H1 (cell line): ENCODE measurements at regions not wholly inside any gene's neighbourhood (a gene's known extent, or its start where the extent isn't known, plus 50 kb on each side); places are given as distances from the start of the nearest gene placed in this dataset.

Source experiments
- CTCF ChIA-PET: fragments of 300-600 bp; sonication (Branson Sonifier 250); formaldehyde crosslinking; loops from one replicate; lab custom pipeline; 2021; ENCODE audit not compliant: partially characterized antibody; lab: Charles Lee
- POLR2A ChIA-PET: fragments of 300-600 bp; sonication (Branson Sonifier 250); formaldehyde crosslinking; loops from one replicate; lab custom pipeline; 2021; ENCODE audit warnings: inconsistent platforms; ENCODE audit not compliant: partially characterized antibody; lab: Charles Lee
- DNase-seq, 2 experiments: peaks; one replicate each; pipeline versions ENCODE4 v3.0.0 to v3.0.0-alpha.2; 2010 to 2022; ENCODE audit warnings: low spot score in 2 of 2, low read depth in 1 of 2, mixed read lengths in 1 of 2
- FAIRE-seq: peaks from 2 replicates; lab custom pipeline; 2011; peaks lifted over from hg19 to GRCh38; lab: Jason Lieb, UNC
- H2AFZ ChIP-seq: 2 replicates; pipeline ENCODE4 v1.8.1; 2012; ENCODE audit warnings: low read length, inconsistent platforms
- H2AK5ac ChIP-seq: 2 replicates; pipeline ENCODE4 v1.6.1; 2013; ENCODE audit warnings: low read depth, low read length
- H2BK120ac ChIP-seq: replicated peaks from 2 replicates; pipeline ENCODE3; 2013; ENCODE audit warnings: low read depth, low read length, inconsistent platforms
- H2BK12ac ChIP-seq: 2 replicates; pipeline ENCODE4 v1.6.1; 2013; ENCODE audit warnings: low read depth, low read length
- H2BK15ac ChIP-seq: 2 replicates; pipeline ENCODE4 v1.6.1; 2013; ENCODE audit warnings: low read length
- H2BK20ac ChIP-seq: 2 replicates; pipeline ENCODE4 v1.6.1; 2013; ENCODE audit warnings: low read length
- H2BK5ac ChIP-seq: 2 replicates; pipeline ENCODE4 v1.6.1; 2013; ENCODE audit warnings: low read depth, low read length
- H3K14ac ChIP-seq: 2 replicates; pipeline ENCODE4 v1.6.1; 2013; ENCODE audit warnings: inconsistent platforms; ENCODE audit not compliant: insufficient read length
- H3K18ac ChIP-seq: 2 replicates; pipeline ENCODE4 v1.6.1; 2013; ENCODE audit warnings: low read length; ENCODE audit errors: extremely low read depth
- H3K23ac ChIP-seq: 2 replicates; pipeline ENCODE4 v1.6.1; 2013; ENCODE audit warnings: inconsistent platforms; ENCODE audit not compliant: insufficient read length
- H3K23me2 ChIP-seq: 2 replicates; pipeline ENCODE4 v1.6.1; 2013; ENCODE audit warnings: low read depth, low read length
- H3K27ac ChIP-seq: 2 replicates; pipeline ENCODE4 v1.6.1; 2011; ENCODE audit warnings: low read depth, low read length, inconsistent platforms
- H3K27me3 ChIP-seq, 4 experiments: replicated peaks in 1 of 4; 1 replicate in 1 of 4; 2 replicates in 3 of 4; pipeline versions ENCODE4 v1.6.1 to v1.8.1; 2011 to 2013; ENCODE audit warnings: low read length in 3 of 4, mild to moderate bottlenecking in 3 of 4, inconsistent platforms in 2 of 4, mixed read lengths in 2 of 4, moderate library complexity in 1 of 4; ENCODE audit not compliant: control insufficient read depth in 3 of 4, insufficient read depth in 3 of 4; ENCODE audit errors: extremely low read depth in 1 of 4
- H3K36me3 ChIP-seq, 4 experiments: 2 replicates each; pipeline versions ENCODE4 v1.6.1 to v1.8.1; 2011 to 2013; ENCODE audit warnings: mild to moderate bottlenecking in 4 of 4, low read length in 3 of 4, moderate library complexity in 2 of 4, control low read depth in 1 of 4, inconsistent platforms in 1 of 4; ENCODE audit not compliant: insufficient read depth in 4 of 4, control insufficient read depth in 2 of 4
- H3K4ac ChIP-seq: replicated peaks from 2 replicates; pipeline ENCODE3; 2013; ENCODE audit warnings: low read length, low read depth, mixed read lengths, inconsistent platforms; ENCODE audit not compliant: insufficient read length
- H3K4me1 ChIP-seq, 4 experiments: replicated peaks in 1 of 4; 1 replicate in 1 of 4; 2 replicates in 3 of 4; pipeline versions ENCODE4 v1.6.1 to v1.8.1; 2011 to 2013; ENCODE audit warnings: low read length in 3 of 4, inconsistent platforms in 2 of 4, mixed read lengths in 1 of 4; ENCODE audit not compliant: insufficient read depth in 4 of 4, control insufficient read depth in 3 of 4
- H3K4me2 ChIP-seq, 2 experiments: 2 replicates each; pipeline versions ENCODE4 v1.6.1 to v1.8.1; 2011 to 2013; ENCODE audit warnings: low read depth in 2 of 2, low read length in 2 of 2, control low read depth in 1 of 2, inconsistent platforms in 1 of 2, mild to moderate bottlenecking in 1 of 2; ENCODE audit not compliant: insufficient read depth in 1 of 2
- H3K4me3 ChIP-seq, 4 experiments: fragments of 200-600, 300-600 bp in 1 of 4; sonication (generic), shearing (Covaris generic), sonication (Bioruptor Twin) in 1 of 4; 2 replicates each; pipeline versions ENCODE4 v1.5.1 to v1.8.1; 2011 to 2016; ENCODE audit warnings: low read length in 4 of 4, low read depth in 3 of 4, control low read depth in 2 of 4, inconsistent platforms in 2 of 4, mild to moderate bottlenecking in 2 of 4, mixed read lengths in 1 of 4, moderate library complexity in 1 of 4; ENCODE audit not compliant: insufficient read depth in 2 of 4; ENCODE audit errors: extremely low read depth in 1 of 4
- H3K56ac ChIP-seq: replicated peaks from 2 replicates; pipeline ENCODE3; 2013; ENCODE audit warnings: low read depth, mild to moderate bottlenecking, mixed read lengths, low read length, inconsistent platforms; ENCODE audit not compliant: insufficient read length
- H3K79me1 ChIP-seq: 2 replicates; pipeline ENCODE4 v1.6.1; 2013; ENCODE audit warnings: low read depth, low read length, control low read depth
- H3K79me2 ChIP-seq, 2 experiments: 2 replicates each; pipeline versions ENCODE4 v1.6.1 to v1.8.1; 2012 to 2013; ENCODE audit warnings: low read length in 2 of 2, mild to moderate bottlenecking in 2 of 2, inconsistent platforms in 1 of 2; ENCODE audit not compliant: insufficient read depth in 2 of 2, control insufficient read depth in 1 of 2
- H3K9ac ChIP-seq, 4 experiments: replicated peaks in 1 of 4; 1 replicate in 1 of 4; 2 replicates in 3 of 4; pipeline versions ENCODE4 v1.6.1 to v1.8.1; 2011 to 2013; ENCODE audit warnings: low read depth in 3 of 4, low read length in 3 of 4, control low read depth in 2 of 4, mild to moderate bottlenecking in 2 of 4, moderate library complexity in 2 of 4, inconsistent platforms in 1 of 4; ENCODE audit errors: extremely low read depth in 1 of 4
- H3K9me3 ChIP-seq, 2 experiments: 2 replicates each; pipeline versions ENCODE4 v1.6.1 to v1.8.1; 2012 to 2013; ENCODE audit warnings: mild to moderate bottlenecking in 2 of 2, moderate library complexity in 2 of 2, control low read depth in 1 of 2, inconsistent platforms in 1 of 2, low read depth in 1 of 2, low read length in 1 of 2, mixed read lengths in 1 of 2; ENCODE audit not compliant: insufficient read depth in 2 of 2
- H4K20me1 ChIP-seq, 2 experiments: replicated peaks in 1 of 2; 2 replicates each; pipeline versions ENCODE3 to v1.8.1; 2011 to 2013; ENCODE audit warnings: inconsistent platforms in 2 of 2, low read length in 2 of 2, mild to moderate bottlenecking in 1 of 2; ENCODE audit not compliant: insufficient read depth in 2 of 2, control insufficient read depth in 1 of 2
- H4K5ac ChIP-seq: 2 replicates; pipeline ENCODE4 v1.6.1; 2013; ENCODE audit warnings: low read length, low read depth, mixed read lengths, inconsistent platforms; ENCODE audit not compliant: insufficient read length
- H4K8ac ChIP-seq: 2 replicates; pipeline ENCODE4 v1.8.0; 2013; ENCODE audit warnings: mild to moderate bottlenecking, moderate library complexity, low read length, inconsistent platforms; ENCODE audit not compliant: insufficient read depth; ENCODE audit errors: extremely low read depth
- H4K91ac ChIP-seq: replicated peaks from 2 replicates; pipeline ENCODE3; 2013; ENCODE audit warnings: low read length, mixed read lengths, inconsistent platforms; ENCODE audit not compliant: insufficient read length
- SP4 ChIP-seq: IDR thresholded peaks from 2 replicates; pipeline ENCODE4 v1.6.1; 2012; ENCODE audit warnings: low read length, inconsistent platforms
- WGBS, 2 experiments: shearing (Covaris generic) in 1 of 2; methylation state at CpG; one replicate each; pipeline versions ENCODE4 v1.1.6 to v1.1.7; 2013 to 2015; ENCODE audit warnings: low lambda C conversion rate in 2 of 2, mixed read lengths in 2 of 2, inconsistent platforms in 1 of 2, low coverage in 1 of 2, missing lambda C conversion rate in 1 of 2; ENCODE audit not compliant: insufficient replicate concordance in 2 of 2, insufficient coverage in 1 of 2, insufficient read length in 1 of 2; ENCODE audit errors: extremely low coverage in 1 of 2, missing lambda C conversion rate in 1 of 2; 5-methylcytosine and 5-hydroxymethylcytosine counted together

DNA sequence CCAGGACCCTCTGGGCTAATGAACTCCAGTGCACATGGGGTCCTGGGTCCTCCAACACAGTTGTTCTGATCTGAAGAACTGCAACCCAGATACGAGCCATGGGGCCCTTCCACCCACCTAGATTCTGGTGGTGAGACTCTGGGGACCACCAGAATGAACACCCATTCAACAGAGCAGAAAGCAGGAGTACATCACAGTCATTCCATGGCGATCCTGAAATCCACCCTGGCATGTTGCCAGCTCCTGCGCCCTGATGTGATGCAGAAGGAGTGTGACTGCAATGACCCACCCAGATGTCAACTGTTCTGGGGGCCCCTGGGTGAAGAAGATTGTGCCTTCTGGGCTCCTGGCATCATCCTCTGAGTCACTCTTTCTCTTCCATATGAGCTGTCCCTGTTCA lies 211.6 kb downstream of the KIF26A start:
- FAIRE-seq (no peak), DNase-seq (no peak)
- Histone ChIP-seq H3K9ac (no peak overlapping the region), H2AK5ac (no peak overlapping the region), H2AFZ (no peak overlapping the region), H3K4me1 (no peaks in the 10 kb centered on the region), H3K4me3 (no peak overlapping the region), H3K4me2 (no peak overlapping the region), H3K4ac (no peak overlapping the region), H4K8ac (no peak overlapping the region), H2BK120ac (no peak overlapping the region), H3K79me2 (no peaks in the 10 kb centered on the region), H3K9me3 (peaks cover 0 to 4% of the 10 kb centered on the region in 2 experiments; a peak in 1 of 4 replicates), H4K20me1 (no peaks in the 10 kb centered on the region), H3K56ac (no peak overlapping the region), H3K14ac (no peak overlapping the region), H3K27me3 (no peaks in the 10 kb centered on the region), H2BK15ac (no peak overlapping the region; the same call in 1 of the 2 replicates), H3K23me2 (no peaks in the 10 kb centered on the region), H2BK20ac (no peak overlapping the region), H3K23ac (no peak overlapping the region), H4K5ac (no peak overlapping the region), H3K27ac (no peak overlapping the region), H3K36me3 (no peaks in the 10 kb centered on the region), H4K91ac (no peak overlapping the region), H3K79me1 (no peaks in the 10 kb centered on the region), H2BK5ac (no peak overlapping the region), H3K18ac (no peak overlapping the region), H2BK12ac (no peak overlapping the region)
- CTCF ChIA-PET: no interaction called here
- POLR2A ChIA-PET: no interaction called here
- 70% methylated on average over 3 of the region's 3 CpGs; no CpG with 5 or more reads in 1 of the 2 experiments for WGBS, 2 experiments
- no peak for TF ChIP-seq SP4
